HepG2 (cell line): ENCODE measurements at regions not wholly inside any gene's neighbourhood (a gene's known extent, or its start where the extent isn't known, plus 50 kb on each side); places are given as distances from the start of the nearest gene placed in this dataset.

Experiments
- AKNA ChIP-seq: sonication (generic); formaldehyde crosslinking; IDR thresholded peaks from 2 replicates; pipeline ENCODE4 v1.4.0; 2020; ENCODE audit warnings: missing genetic modification reagents, borderline replicate concordance
- ARID3A ChIP-seq: IDR thresholded peaks from 2 replicates; pipeline ENCODE4 v1.6.1; 2012; ENCODE audit warnings: low read depth, low read length, improper control_type of control experiment
- BRD4 ChIP-seq: sonication (generic); formaldehyde crosslinking; IDR thresholded peaks from 2 replicates; pipeline ENCODE4 v1.4.0; 2020; ENCODE audit warnings: missing genetic modification reagents
- CBX1 ChIP-seq: IDR thresholded peaks from one replicate; pipeline ENCODE4 v1.6.1; 2016; ENCODE audit warnings: antibody characterized with exemption, low read depth
- CREB1 ChIP-seq, 2 experiments: fragments of 450-650 bp in 1 of 2; IDR thresholded peaks; 2 replicates each; pipeline ENCODE4 v1.6.1; 2016 to 2017; ENCODE audit warnings: control low read depth in 1 of 2, mild to moderate bottlenecking in 1 of 2, missing compliant biosample characterization in 1 of 2, missing genetic modification characterization in 1 of 2
- IRF2 ChIP-seq: IDR thresholded peaks from 2 replicates; pipeline ENCODE4 v1.6.1; 2018; ENCODE audit warnings: missing genetic modification reagents, missing compliant biosample characterization
- KDM5B ChIP-seq: sonication (generic); formaldehyde crosslinking; IDR thresholded peaks from 2 replicates; pipeline ENCODE4 v1.4.0; 2020; ENCODE audit warnings: missing genetic modification reagents, mild to moderate bottlenecking, borderline replicate concordance
- ONECUT2 ChIP-seq: sonication (generic); formaldehyde crosslinking; IDR thresholded peaks from 2 replicates; pipeline ENCODE4 v1.4.0; 2020; ENCODE audit warnings: missing genetic modification reagents
- PHF20 ChIP-seq: sonication (generic); formaldehyde crosslinking; IDR thresholded peaks from 2 replicates; pipeline ENCODE4 v1.5.0; 2020; ENCODE audit warnings: mild to moderate bottlenecking, missing genetic modification reagents
- SIX4 ChIP-seq: sonication (generic); formaldehyde crosslinking; IDR thresholded peaks from 2 replicates; pipeline ENCODE4 v1.4.0; 2020; ENCODE audit warnings: missing genetic modification reagents
- SRF ChIP-seq: IDR thresholded peaks from 2 replicates; pipeline ENCODE4 v1.6.1; 2011; ENCODE audit warnings: mild to moderate bottlenecking, low read depth, low read length, moderate library complexity
- SRSF4 ChIP-seq: fragments of 200-400 bp; formaldehyde crosslinking; IDR thresholded peaks from one replicate; pipeline ENCODE4 v1.6.1; 2018; ENCODE audit warnings: mild to moderate bottlenecking, low read depth, low read length, moderate library complexity; ENCODE audit not compliant: poor library complexity, severe bottlenecking
- THAP7 ChIP-seq: sonication (generic); formaldehyde crosslinking; IDR thresholded peaks from 2 replicates; pipeline ENCODE4 v1.8.1; 2023; ENCODE audit warnings: mild to moderate bottlenecking, missing genetic modification reagents
- UBTF ChIP-seq: sonication (generic); formaldehyde crosslinking; IDR thresholded peaks from 2 replicates; pipeline ENCODE4 v1.4.0; 2020; ENCODE audit warnings: mild to moderate bottlenecking, missing genetic modification reagents
- ZBTB14 ChIP-seq: sonication (generic); formaldehyde crosslinking; IDR thresholded peaks from 2 replicates; pipeline ENCODE4 v1.4.0; 2020; ENCODE audit warnings: missing genetic modification reagents
- ZBTB7A ChIP-seq: sonication (generic); formaldehyde crosslinking; IDR thresholded peaks from 2 replicates; pipeline ENCODE4 v1.8.0; 2022; ENCODE audit warnings: mild to moderate bottlenecking, missing genetic modification reagents
- ZFP36L2 ChIP-seq: sonication (generic); formaldehyde crosslinking; IDR thresholded peaks from 2 replicates; pipeline ENCODE4 v1.4.0; 2020; ENCODE audit warnings: missing genetic modification reagents
- ZNF343 ChIP-seq: sonication (generic); formaldehyde crosslinking; IDR thresholded peaks from 2 replicates; pipeline ENCODE4 v1.4.0; 2020; ENCODE audit warnings: mild to moderate bottlenecking, missing genetic modification reagents
- ZNF382 ChIP-seq: sonication (generic); formaldehyde crosslinking; IDR thresholded peaks from 2 replicates; pipeline ENCODE4 v1.5.0; 2020; ENCODE audit warnings: missing genetic modification reagents, mild to moderate bottlenecking, borderline replicate concordance
- TF ChIP-seq, protein P1 (sequence below): sonication (generic); formaldehyde crosslinking; IDR thresholded peaks from 2 replicates; pipeline ENCODE4 v1.5.0; 2020; ENCODE audit warnings: missing genetic modification reagents

DNA sequence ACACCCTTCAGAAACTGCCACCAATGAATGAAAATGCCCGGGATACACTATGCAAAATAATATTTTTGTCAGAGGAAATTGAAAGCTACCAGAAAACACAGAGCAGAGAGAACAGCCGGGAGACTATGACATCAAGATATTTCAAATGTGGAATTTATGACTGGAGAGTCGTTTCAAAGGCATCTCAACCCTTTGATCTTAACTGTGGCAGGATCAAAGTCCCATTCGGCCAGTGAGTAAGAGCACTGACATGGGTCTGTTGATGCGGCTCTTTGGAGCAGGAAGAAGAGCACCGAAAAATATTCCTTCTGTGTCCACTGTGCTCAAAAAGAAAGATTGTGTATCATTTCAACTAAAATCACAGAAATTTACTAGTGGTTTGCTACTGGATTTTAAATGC, 201.9 kb downstream of the RFC3 start (continued):
- TF ChIP-seq AKNA (CRISPR knock-in tag) (no peak), CBX1 (no peak), ZFP36L2 (CRISPR knock-in tag) (no peak), ARID3A (peak; percentile 94), PHF20 (CRISPR knock-in tag) (no peak), ZNF382 (CRISPR knock-in tag) (no peak), IRF2 (CRISPR knock-in tag) (0 out of 2 replicates have a peak, but pooled peaks have one; percentile 55), ZBTB7A (CRISPR knock-in tag) (no peak), SIX4 (CRISPR knock-in tag) (no peak), ZBTB14 (CRISPR knock-in tag) (no peak), ONECUT2 (CRISPR knock-in tag) (no peak), KDM5B (CRISPR knock-in tag) (no peak), BRD4 (CRISPR knock-in tag) (no peak), CREB1 (IDR thresholded peaks at IDR 0.05) (peak; percentile 69), CREB1 (CRISPR knock-in tag; IDR thresholded peaks at IDR 0.05) (peak; percentile 52; the same call in 1 of the 2 replicates), SRSF4 (no peak), SRF (no peak), UBTF (CRISPR knock-in tag) (no peak), THAP7 (CRISPR knock-in tag) (no peak), ZNF343 (CRISPR knock-in tag) (no peak)
- TF ChIP-seq, protein P1, sequence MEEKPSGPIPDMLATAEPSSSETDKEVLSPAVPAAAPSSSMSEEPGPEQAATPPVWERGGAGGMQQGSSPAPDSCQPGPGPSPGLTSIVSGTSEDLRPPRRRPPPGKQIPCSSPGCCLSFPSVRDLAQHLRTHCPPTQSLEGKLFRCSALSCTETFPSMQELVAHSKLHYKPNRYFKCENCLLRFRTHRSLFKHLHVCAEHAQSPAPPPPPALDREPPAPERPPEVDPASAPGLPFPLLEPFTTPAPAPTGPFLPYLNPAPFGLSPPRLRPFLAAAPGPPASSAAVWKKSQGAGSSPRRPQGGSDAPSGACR (CRISPR knock-in tag): no peak
